ENCODE measurements at regions not wholly inside any gene's neighbourhood (a gene's known extent, or its start where the extent isn't known, plus 50 kb on each side); places are given as distances from the start of the nearest gene placed in this dataset.

- TF ChIP-seq ELF1 (IDR thresholded peaks at IDR 0.05; ENCODE audit: borderline replicate concordance, low read depth) (no peak), ZNF274 (IDR thresholded peaks at IDR 0.05; ENCODE audit: low read depth, low read length) (no peak), ZBTB33 (IDR thresholded peaks at IDR 0.05; ENCODE audit: extremely low read depth, insufficient replicate concordance, low read length) (no peak)
- TF ChIP-seq, protein P1, sequence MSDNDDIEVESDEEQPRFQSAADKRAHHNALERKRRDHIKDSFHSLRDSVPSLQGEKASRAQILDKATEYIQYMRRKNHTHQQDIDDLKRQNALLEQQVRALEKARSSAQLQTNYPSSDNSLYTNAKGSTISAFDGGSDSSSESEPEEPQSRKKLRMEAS (IDR thresholded peaks at IDR 0.05): no peak
Measured at GRCh38 chr12:24479131-24479530, 469.8 kb downstream of the BCAT1 start (continued).

GRCh38 chr12:24478254-24478653 is 470.6 kb downstream of the BCAT1 start:
- no peaks in the 10 kb centered on the region for H3K4me1 ChIP-seq (ENCODE audit: control insufficient read depth in 1 of 2, insufficient read depth in 2 of 2, low read length in 2 of 2)

More at GRCh38 chr12:24478254-24478653, 470.6 kb downstream of the BCAT1 start:
- no peaks in the 10 kb centered on the region for H3K79me2 ChIP-seq (ENCODE audit: insufficient read depth, low read length)
- H3K36me3 ChIP-seq (ENCODE audit: control insufficient read depth in 1 of 2, insufficient read depth in 2 of 2, low read length in 2 of 2): no peaks in the 10 kb centered on the region; a peak in 1 of 4 replicates
- peaks cover 9 to 26% of the 10 kb centered on the region in 2 experiments; a peak in 2 of 4 replicates for H3K9me3 ChIP-seq (ENCODE audit: control insufficient read depth in 1 of 2, insufficient read depth in 1 of 2, low read depth in 1 of 2, low read length in 2 of 2)
- BruUV-seq (replicated peaks): no TSS peak
- POLR2A ChIA-PET: no interaction called here
- no peaks in the 10 kb centered on the region for H3K9me2 ChIP-seq (ENCODE audit: insufficient read depth)
- H3K9ac ChIP-seq (ENCODE audit: low read length): no peak overlapping the region
- TF ChIP-seq CBX3 (IDR thresholded peaks at IDR 0.05; ENCODE audit: low read depth) (no peak), POLR2AphosphoS5 (IDR thresholded peaks at IDR 0.05; ENCODE audit: low read depth, low read length) (no peak), ZFX (IDR thresholded peaks at IDR 0.05) (no peak)
- no peaks in the 10 kb centered on the region for H3K27me3 ChIP-seq (ENCODE audit: insufficient read depth, low read length)
- no peak overlapping the region for H3K4me3 ChIP-seq (replicated peaks in 1 of 2; ENCODE audit: low read depth in 1 of 2, low read length in 2 of 2)
- no peaks in the 10 kb centered on the region for H4K20me1 ChIP-seq (ENCODE audit: insufficient read depth)
- CTCF ChIA-PET: no interaction called here
- H3K4me2 ChIP-seq (ENCODE audit: low read length): no peak overlapping the region
- RAD21 ChIA-PET (ENCODE audit: low non-redundant PET in 1 of 2, low total read pairs in 2 of 2, uncharacterized antibody in 2 of 2, unreplicated experiment in 2 of 2): no interaction called here
- intact Hi-C loops (cut with micrococcal nuclease): no loop called here
- no peak for DNase-seq (ENCODE audit: low read depth, low spot score)
- no peak for ATAC-seq
- no peak overlapping the region for H3K27ac ChIP-seq (ENCODE audit: low read depth, low read length)
- no peak overlapping the region for H2AFZ ChIP-seq (ENCODE audit: low read depth, low read length, poor library complexity, severe bottlenecking)

All from HCT116 (cell line).